Calu3 (cell line): ENCODE measurements at regions not wholly inside any gene's neighbourhood (a gene's known extent, or its start where the extent isn't known, plus 50 kb on each side); places are given as distances from the start of the nearest gene placed in this dataset.
"Not testable (repeated sequence)": the region's sequence is repeated elsewhere in the genome, so short reads cannot be mapped to it uniquely, and the experiment has no call there.

ENCODE experiments used
- BruUV-seq: library from RNA; stranded (reverse); fragments of 400-500 nt; replicated peaks from 2 replicates; lab custom pipeline; 2021; lab: Mats Ljungman, UMichigan
- CTCF ChIA-PET: fragments of 300-600 bp; sonication (Branson Sonifier 250); formaldehyde crosslinking; loops from one replicate; lab custom pipeline; 2022; ENCODE audit warnings: antibody characterized with exemption; lab: Charles Lee
- DNase-seq: peaks from one replicate; pipeline ENCODE4 v3.0.0; 2022
- H3K27ac Mint-ChIP-seq: one replicate; pipeline ENCODE4 v1.8.0; 2022; ENCODE audit warnings: mixed read lengths; ENCODE audit not compliant: unreplicated experiment
- H3K27me3 Mint-ChIP-seq: one replicate; pipeline ENCODE4 v1.8.0; 2022; ENCODE audit warnings: mixed read lengths; ENCODE audit not compliant: unreplicated experiment
- H3K36me3 Mint-ChIP-seq: one replicate; pipeline ENCODE4 v1.8.0; 2022; ENCODE audit warnings: mild to moderate bottlenecking, moderate library complexity, mixed read lengths; ENCODE audit not compliant: insufficient read depth, unreplicated experiment
- H3K4me1 Mint-ChIP-seq: one replicate; pipeline ENCODE4 v1.8.0; 2022; ENCODE audit warnings: mild to moderate bottlenecking, low read depth, mixed read lengths; ENCODE audit not compliant: unreplicated experiment
- H3K4me3 Mint-ChIP-seq: one replicate; pipeline ENCODE4 v1.8.0; 2022; ENCODE audit warnings: mild to moderate bottlenecking, low read depth, moderate library complexity, mixed read lengths; ENCODE audit not compliant: unreplicated experiment
- H3K9me3 Mint-ChIP-seq: one replicate; pipeline ENCODE4 v1.8.0; 2022; ENCODE audit warnings: low read depth, mixed read lengths; ENCODE audit not compliant: unreplicated experiment
- intact Hi-C: fragments of 100-400 bp; cut with micrococcal nuclease; formaldehyde crosslinking; loops from one replicate; pipeline ENCODE4 v1.10.0; 2022; ENCODE audit not compliant: unreplicated experiment
- TF ChIP-seq, protein P1 (sequence below): fragments of 200-600 bp; IDR thresholded peaks from one replicate; pipeline ENCODE4 v1.8.0; 2022; ENCODE audit warnings: antibody characterized with exemption; ENCODE audit not compliant: unreplicated experiment

DNA sequence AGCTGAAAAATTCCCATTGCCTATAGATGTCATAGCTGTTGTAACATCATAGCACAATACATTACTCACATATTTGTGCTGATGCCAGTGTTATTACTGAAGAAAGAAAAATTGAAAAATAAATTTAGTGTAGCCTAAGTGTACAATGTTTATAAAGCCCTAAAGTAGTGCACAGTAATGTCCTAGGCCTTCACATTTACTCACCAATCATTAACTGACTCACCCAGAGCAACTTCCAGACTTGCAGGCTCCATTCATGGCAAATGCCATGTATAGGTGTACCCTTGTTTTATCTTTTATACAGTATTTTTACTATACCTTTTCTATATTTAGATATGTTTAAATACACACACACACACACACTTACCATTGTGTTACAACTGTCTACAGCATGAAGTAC is 265.4 kb upstream of the MAGEB18 start:
- intact Hi-C loops, result no loop called here
- no TSS peak for BruUV-seq
- H3K27me3 Mint-ChIP-seq, result no peaks in the 10 kb centered on the region
- DNase-seq, result no peak
- H3K36me3 Mint-ChIP-seq, result no peaks in the 10 kb centered on the region
- peaks cover 8% of the 10 kb centered on the region for H3K4me1 Mint-ChIP-seq
- no peak overlapping the region for H3K4me3 Mint-ChIP-seq
- H3K9me3 Mint-ChIP-seq, result peaks cover 11% of the 10 kb centered on the region
- H3K27ac Mint-ChIP-seq, result no peak overlapping the region
- TF ChIP-seq, protein P1, sequence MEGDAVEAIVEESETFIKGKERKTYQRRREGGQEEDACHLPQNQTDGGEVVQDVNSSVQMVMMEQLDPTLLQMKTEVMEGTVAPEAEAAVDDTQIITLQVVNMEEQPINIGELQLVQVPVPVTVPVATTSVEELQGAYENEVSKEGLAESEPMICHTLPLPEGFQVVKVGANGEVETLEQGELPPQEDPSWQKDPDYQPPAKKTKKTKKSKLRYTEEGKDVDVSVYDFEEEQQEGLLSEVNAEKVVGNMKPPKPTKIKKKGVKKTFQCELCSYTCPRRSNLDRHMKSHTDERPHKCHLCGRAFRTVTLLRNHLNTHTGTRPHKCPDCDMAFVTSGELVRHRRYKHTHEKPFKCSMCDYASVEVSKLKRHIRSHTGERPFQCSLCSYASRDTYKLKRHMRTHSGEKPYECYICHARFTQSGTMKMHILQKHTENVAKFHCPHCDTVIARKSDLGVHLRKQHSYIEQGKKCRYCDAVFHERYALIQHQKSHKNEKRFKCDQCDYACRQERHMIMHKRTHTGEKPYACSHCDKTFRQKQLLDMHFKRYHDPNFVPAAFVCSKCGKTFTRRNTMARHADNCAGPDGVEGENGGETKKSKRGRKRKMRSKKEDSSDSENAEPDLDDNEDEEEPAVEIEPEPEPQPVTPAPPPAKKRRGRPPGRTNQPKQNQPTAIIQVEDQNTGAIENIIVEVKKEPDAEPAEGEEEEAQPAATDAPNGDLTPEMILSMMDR, result no peak
- CTCF ChIA-PET, result no interaction called here

DNA sequence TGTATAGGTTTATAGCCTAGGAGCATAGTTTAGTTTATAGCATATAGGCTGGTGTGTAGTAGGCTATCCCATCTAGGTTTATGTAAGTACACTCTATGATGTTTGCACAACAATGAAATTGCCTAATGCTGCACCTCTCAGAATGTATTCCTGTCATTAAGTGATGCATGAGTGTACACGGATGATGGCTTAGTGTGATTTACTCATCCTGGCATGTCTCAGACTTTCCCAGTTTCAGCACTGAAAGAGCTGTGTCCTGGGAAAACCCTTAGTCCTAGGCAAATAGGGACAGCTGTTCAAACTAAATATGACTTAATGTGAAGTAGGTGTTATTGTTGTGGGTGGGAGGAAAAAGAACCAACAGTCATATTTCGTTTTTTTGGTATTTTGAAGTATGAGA is 264.9 kb upstream of the MAGEB18 start:
- Mint-ChIP-seq H3K36me3 (no peaks in the 10 kb centered on the region), H3K4me1 (peaks cover 8% of the 10 kb centered on the region), H3K27ac (no peak overlapping the region), H3K27me3 (no peaks in the 10 kb centered on the region), H3K4me3 (no peak overlapping the region), H3K9me3 (peaks cover 8% of the 10 kb centered on the region)
- CTCF ChIA-PET, result no interaction called here
- TF ChIP-seq, protein P1, result no peak
- DNase-seq, result no peak
- BruUV-seq, result no TSS peak
- intact Hi-C loops, result no loop called here

DNA sequence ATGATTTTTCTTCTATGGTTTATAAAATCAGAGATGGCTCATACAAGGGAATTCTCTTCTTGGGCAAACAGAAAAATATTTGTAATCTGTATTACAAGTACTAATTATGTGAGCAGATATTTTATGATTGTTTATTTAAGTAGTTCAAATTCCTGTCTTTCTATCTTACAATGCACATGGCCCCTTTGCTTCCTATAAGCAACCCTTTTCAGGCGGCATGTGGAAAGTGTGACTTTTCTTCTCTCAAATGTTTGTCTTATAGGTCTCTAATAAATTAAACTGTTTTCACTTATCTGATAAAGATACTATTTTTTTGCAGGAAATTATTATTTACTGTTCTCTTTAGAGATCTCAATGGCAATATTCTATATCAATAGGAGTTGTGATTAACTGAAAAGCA is 259.3 kb upstream of the MAGEB18 start:
- TF ChIP-seq, protein P1, result no peak
- CTCF ChIA-PET, result no interaction called here
- no peak overlapping the region for H3K4me3 Mint-ChIP-seq
- no peaks in the 10 kb centered on the region for H3K4me1 Mint-ChIP-seq
- H3K36me3 Mint-ChIP-seq, result no peaks in the 10 kb centered on the region
- intact Hi-C loops, result no loop called here
- no peaks in the 10 kb centered on the region for H3K27me3 Mint-ChIP-seq
- peaks cover 12% of the 10 kb centered on the region for H3K9me3 Mint-ChIP-seq
- DNase-seq, result no peak
- BruUV-seq, result no TSS peak
- H3K27ac Mint-ChIP-seq, result no peak overlapping the region

DNA sequence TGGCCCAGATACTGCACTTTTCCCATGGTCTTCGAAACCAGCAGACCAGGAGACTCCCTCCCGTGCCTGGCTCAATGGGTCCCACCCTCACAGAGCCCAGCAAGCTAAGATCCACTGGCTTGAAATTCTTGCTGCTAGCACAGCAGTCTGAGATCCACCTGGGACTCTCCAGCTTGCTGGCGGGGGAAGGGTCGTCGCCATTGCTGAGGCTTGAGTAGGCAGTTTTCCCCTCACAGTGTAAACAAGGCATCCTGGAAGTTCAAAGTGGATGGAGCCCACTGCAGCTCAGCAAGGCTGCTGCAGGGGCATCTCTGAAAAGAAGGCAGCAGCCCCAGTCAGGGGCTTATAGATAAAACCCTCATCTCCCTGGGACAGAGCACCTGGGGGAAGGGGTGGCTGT is 255.6 kb upstream of the MAGEB18 start:
- H3K4me3 Mint-ChIP-seq, intact Hi-C loops, DNase-seq, H3K27me3 Mint-ChIP-seq, CTCF ChIA-PET, H3K4me1 Mint-ChIP-seq, H3K27ac Mint-ChIP-seq, BruUV-seq, H3K9me3 Mint-ChIP-seq, H3K36me3 Mint-ChIP-seq: not testable (repeated sequence)

DNA sequence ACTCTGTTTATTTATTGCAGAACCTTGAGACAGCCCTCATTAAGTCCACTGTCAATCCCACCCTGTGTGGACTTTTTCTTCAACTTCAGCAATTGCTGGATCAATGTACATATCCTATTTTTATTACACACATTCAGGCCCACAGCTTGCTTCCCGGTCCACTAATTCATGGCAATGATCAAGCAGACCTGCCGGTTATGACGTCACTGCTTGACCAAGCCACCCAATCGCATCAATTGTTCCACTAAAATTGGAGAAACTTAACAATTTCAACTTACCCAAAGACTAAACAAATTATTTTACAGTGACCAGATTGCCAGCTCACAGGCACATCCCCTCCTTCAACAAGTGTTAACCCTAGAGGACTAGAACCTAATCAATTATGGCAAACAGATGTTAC is 240.4 kb upstream of the MAGEB18 start:
- no TSS peak for BruUV-seq
- Mint-ChIP-seq H3K27ac (no peak overlapping the region), H3K9me3 (no peaks in the 10 kb centered on the region), H3K27me3 (no peaks in the 10 kb centered on the region), H3K36me3 (no peaks in the 10 kb centered on the region), H3K4me1 (no peaks in the 10 kb centered on the region), H3K4me3 (no peak overlapping the region)
- intact Hi-C loops, result no loop called here
- TF ChIP-seq, protein P1, result no peak
- CTCF ChIA-PET, result no interaction called here
- DNase-seq, result no peak

DNA sequence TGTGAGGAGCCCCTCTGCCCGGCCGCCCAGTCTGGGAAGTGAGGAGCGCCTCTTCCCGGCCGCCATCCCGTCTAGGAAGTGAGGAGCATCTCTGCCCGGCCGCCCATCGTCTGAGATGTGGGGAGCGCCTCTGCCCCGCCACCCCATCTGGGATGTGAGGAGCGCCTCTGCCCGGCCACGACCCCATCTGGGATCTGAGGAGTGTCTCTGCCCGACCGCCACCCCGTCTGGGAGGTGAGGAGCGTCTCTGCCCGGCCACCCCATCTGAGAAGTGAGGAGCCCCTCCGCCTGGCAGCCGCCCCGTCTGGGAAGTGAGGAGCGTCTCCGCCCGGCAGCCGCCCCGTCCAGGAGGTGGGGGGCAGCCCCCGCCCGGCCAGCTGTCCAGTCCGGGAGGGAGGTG is 232.4 kb upstream of the MAGEB18 start:
- H3K27ac Mint-ChIP-seq, CTCF ChIA-PET, intact Hi-C loops, DNase-seq, H3K4me3 Mint-ChIP-seq, H3K36me3 Mint-ChIP-seq, H3K4me1 Mint-ChIP-seq, H3K9me3 Mint-ChIP-seq, H3K27me3 Mint-ChIP-seq, BruUV-seq: not testable (repeated sequence)
